ENCODE measurements at regions not wholly inside any gene's neighbourhood (a gene's known extent, or its start where the extent isn't known, plus 50 kb on each side); places are given as distances from the start of the nearest gene placed in this dataset.

DNA sequence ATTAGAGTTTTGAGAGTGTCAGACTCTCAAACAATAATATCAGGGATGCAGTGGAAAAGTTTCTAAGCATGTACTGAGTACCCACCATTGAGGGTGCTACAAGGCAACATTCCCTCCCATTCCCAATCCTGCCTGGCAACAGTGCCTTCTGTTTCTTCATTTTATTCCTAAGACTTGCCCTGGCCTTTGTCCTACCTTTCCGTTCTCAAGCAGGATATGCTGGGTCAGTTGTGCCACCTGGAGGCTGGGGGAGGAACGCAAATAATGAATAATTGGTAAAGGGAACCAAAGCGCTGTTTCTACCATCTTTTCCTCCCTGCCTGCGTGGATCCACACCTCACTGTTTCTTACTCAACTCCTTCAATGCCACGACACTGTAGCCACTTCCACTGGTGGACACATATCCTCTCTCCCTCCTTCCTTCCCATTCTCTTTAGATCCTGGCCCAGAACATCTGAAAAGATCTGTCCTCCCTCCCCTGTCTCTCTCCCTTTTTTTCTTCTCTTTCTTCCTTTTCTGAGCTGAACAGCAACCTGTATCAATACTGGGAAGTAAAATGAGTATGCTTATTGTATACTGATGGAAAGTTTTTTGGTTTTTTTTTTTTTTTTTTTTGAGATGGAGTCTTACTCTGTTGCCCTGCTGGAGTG, 149.5 kb downstream of the C9orf152 start:
- no peak for DNase-seq (ENCODE audit: low spot score)

DNA sequence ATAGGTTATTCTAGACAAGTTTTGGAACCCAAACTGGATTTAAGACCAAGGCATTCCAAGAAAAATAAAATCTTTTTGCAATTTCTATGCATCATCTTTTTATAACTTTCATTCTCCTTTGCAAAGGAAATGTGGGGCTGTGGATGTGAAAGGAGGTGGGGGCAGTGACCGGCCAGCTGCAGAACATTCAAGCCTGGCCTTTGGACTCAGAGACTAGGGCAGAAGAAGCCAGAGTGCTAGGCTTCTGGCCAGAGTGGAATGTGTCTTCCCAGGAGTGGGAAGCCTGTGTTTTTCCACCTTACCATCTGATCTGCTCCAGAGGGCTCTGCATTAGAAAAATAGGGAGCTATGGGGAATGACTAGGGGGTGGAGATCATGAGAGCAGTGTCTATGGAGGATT, 148.5 kb downstream of the C9orf152 start:
- DNase-seq (ENCODE audit: low spot score) = no peak

DNA sequence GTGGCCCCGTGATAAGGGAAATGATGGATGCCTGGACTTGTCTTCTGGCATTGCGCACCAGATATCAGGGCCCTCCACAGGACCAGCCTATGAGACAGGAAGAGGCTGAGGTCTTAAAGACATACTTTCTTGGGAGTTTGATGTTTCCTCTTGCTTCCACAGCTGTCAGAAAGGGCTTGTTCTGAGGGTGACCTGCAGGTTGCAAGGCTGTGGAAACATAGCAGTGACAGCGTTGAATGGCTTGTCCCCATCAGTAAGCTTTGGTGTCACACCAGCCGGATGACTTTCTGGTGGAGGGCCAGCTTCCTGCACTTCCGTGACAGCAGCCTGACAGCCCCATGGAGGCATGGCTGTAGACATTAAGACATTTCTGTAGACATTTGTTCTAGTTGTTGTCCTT, 143.2 kb downstream of the C9orf152 start:
- DNase-seq (ENCODE audit: low spot score) = no peak

DNA sequence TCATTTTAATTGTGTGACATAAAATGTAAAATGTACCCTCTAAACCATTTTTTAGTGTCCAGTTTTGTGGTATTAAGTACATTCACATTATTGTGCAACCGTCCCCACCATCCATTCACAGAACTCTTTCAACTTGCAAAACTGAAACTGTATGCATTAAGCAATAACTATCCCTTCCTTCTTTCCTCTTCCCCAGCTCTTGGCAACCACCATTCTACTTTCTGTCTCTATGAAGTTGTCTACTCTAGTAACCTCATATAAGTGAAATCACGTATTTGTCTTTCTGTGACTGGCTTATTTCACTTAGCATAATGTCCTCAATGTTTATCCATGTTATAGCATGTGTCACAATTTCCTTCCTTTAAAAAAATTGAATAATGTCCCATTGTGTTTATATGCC, 142.4 kb downstream of the C9orf152 start:
- no peak for DNase-seq (ENCODE audit: low spot score)

GRCh38 chr9:110066929-110067716, 140.8 kb downstream of the C9orf152 start:
- DNase-seq (ENCODE audit: low spot score) = no peak

DNA sequence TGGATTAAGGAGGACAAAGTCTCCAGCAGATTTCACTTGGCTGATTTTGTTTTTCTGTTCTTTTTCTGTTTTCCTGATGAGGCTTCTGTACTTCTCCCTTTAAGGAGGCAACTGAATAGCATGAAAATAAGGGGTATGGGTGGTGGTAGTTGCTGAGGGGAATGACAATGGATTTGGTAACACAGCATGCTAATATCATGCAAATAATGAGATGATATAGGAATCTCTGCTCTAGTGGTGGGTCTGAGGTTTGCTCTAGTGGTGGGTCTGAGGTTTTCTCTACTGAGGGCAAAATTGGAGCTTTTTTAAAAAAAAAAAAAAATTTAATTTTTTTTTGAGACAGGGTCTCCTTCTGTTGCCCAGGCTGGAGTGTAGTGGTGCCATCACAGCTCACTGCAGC, 139.7 kb downstream of the C9orf152 start:
- no peak for DNase-seq (ENCODE audit: low spot score)

DNA sequence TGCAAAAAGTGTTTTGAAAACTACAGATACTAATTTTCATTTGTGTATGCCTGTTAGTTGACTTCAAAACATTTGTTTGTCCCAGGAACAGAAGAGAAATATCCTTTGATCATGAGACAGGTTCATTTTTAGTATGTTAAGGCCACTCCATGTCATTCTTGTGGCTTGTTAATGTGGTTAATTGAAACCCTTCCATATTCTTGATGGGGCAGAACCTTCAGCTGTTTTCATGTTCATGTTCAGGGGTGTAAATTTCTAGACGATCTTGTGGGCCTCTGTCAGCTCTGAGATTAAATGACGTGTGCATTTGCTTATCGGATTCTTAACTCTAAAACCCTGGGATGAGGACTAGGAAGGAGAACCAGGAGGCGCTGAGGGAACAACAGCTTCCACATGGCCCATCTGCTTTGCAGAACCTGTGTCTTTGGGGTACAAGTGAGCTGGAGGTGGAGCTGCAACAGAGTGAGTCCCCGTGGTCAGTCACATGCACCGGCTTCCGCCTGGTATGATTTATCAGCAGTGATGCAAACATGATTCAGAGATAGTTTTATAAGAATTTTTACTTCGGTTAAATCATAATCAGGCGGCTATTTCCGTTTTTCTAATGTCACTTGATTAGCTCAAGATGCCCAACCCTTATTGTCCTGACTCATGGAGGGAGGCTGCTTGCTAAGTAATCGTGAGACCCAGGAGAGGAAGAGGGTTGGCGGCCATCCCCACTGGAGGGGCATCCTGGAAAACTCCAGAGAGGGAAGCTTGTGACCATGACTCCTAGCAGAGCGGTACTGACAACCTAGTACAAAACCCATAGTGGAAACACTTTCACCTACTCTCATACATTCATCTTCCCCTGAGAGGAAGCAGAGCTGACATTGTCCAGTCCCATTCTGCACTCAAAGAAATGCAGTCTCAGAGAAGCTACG, 138.4 kb downstream of the C9orf152 start:
- DNase-seq (ENCODE audit: low spot score) = no peak

- no peak for DNase-seq (ENCODE audit: low spot score)
Observed at GRCh38 chr9:110072597-110073355, 135.2 kb downstream of the C9orf152 start.

GRCh38 chr9:110073356-110073905, 134.5 kb downstream of the C9orf152 start:
- DNase-seq (ENCODE audit: low spot score) = no peak

- no peak for DNase-seq (ENCODE audit: low spot score)
Observed at GRCh38 chr9:110076894-110077725, 130.8 kb downstream of the C9orf152 start.

DNA sequence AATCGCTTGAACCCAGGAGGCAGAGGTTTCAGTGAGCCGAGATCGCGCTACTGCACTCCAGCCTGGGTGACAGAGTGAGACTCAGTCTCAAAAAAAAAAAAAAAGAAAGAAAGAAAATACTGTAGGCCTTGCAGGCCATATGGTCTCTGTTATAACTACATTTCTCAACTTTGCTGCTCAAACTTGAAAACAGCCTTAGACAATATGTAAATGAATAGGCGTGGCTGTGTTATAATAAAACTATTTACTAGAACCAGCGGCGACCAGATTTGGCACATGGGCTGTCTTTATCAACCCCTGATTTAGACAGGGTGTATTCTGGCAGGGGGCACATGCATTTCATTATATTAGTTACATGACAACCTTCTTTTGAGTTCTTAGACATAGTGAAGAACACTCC, 130.0 kb downstream of the C9orf152 start:
- no peak for DNase-seq (ENCODE audit: low spot score)

DNA sequence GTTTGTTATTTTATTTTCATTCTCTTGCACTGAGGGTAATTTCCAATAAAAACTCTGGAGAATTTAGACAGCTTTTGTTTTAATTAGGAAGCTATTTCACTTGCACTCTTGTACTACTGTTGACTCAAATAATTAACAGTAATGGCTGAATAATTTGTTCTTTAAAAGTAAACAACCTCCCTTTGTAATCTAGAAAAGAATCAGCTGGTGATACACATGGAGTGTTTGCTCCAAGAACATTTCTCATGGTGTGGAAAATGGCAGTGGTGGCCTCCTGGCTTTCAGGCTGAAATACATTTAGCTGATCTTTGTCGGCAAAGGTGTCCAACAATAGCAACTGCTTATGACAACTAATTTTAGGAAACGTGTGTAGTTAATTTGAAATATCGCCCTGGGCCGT, 129.4 kb downstream of the C9orf152 start:
- DNase-seq (ENCODE audit: low spot score) = no peak

GRCh38 chr9:110081395-110081794, 126.6 kb downstream of the C9orf152 start:
- DNase-seq (ENCODE audit: low spot score) = no peak

DNA sequence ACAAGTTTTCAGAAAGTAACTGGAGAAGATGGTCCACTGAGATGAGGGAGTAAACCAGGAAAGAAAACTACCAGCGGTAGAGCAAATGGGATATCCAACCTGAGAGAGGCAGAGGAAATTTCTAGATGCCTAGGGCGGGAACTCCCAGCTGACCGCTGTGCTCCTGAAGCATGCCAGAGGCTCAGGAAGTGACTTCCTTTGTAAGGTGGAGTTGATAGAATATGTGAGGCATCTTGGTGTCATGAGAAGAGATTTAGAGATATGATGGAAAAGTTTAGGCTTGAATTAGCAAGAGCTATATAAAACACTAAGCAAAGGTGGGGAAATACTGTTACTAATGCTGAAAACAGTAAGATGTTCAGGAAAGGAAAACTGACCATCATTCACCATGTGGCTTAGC, 124.1 kb downstream of the C9orf152 start:
- DNase-seq (ENCODE audit: low spot score) = no peak

DNA sequence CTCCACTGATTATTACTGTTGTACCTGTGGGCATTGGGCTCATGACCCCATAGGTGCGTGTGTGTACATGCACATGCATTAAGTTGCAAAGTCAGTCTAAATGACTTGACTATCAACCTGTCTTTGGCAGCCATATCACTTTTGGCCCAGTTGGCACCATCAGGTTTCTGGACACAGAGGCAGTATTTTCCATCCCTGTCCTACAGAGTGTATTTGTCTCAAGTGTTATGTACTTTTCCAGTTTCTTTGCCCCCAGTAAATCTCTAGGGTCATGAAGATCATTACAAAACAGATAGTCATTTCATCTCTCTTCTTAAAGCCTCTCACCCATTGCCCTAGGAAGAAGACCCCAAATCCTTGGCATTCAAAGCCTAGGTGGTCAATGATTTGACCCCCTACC, 121.4 kb downstream of the C9orf152 start:
- no peak for DNase-seq (ENCODE audit: low spot score)

GRCh38 chr9:110087605-110088004, 120.4 kb downstream of the C9orf152 start:
- no peak for DNase-seq (ENCODE audit: low spot score)

GRCh38 chr9:110088099-110088498, 119.9 kb downstream of the C9orf152 start:
- DNase-seq (ENCODE audit: low spot score) = no peak

- no peak for DNase-seq (ENCODE audit: low spot score)
Observed at GRCh38 chr9:110089681-110090370, 118.1 kb downstream of the C9orf152 start.

DNA sequence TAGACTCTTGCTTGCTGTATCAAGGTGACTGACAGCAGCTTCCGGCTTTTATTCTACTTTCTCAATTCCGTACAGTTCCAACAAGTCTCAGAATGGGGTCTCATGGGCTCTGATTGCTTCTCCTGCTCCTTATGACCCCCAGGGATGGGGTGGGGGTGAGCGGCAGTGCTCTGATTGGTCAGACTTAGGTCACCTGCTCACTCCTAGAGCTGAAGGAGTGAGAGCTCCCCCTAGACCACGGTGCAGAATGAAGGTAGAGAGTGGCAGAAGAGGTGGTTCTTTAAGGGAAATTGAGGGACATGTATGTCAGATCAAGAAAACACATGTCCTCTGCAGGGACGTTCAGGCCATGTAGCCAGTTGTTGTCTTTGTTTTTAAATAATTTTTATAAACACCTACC, 115.2 kb downstream of the C9orf152 start:
- no peak for DNase-seq (ENCODE audit: low spot score)

DNA sequence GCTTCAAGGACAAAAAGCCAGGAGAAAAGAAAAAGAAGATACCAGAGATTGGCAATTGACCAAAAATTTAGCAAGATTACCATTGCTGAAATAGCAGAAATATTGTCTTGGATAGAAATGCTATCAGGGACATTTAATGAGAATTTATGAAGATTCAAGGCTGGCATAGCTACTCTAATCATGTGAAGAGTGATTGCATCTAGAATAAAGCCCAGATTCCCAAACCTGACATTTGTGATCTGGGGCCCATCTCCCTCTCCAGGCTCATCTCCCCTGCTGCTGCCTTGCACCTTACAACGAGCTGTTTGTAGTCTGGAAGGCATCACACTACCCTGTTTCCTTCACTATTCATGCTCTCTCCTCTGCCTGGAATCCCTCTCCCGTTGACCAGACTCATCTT, 114.5 kb downstream of the C9orf152 start:
- DNase-seq (ENCODE audit: low spot score) = no peak

All from putamen (tissue), 1 donor.